OCI-M1 (cell line): ENCODE measurements at regions not wholly inside any gene's neighbourhood (a gene's known extent, or its start where the extent isn't known, plus 50 kb on each side); places are given as distances from the start of the nearest gene placed in this dataset.

Source experiments
- DNase-seq: peaks from one replicate; lab custom pipeline; 2025; lab: John Stamatoyannopoulos, UW

DNA sequence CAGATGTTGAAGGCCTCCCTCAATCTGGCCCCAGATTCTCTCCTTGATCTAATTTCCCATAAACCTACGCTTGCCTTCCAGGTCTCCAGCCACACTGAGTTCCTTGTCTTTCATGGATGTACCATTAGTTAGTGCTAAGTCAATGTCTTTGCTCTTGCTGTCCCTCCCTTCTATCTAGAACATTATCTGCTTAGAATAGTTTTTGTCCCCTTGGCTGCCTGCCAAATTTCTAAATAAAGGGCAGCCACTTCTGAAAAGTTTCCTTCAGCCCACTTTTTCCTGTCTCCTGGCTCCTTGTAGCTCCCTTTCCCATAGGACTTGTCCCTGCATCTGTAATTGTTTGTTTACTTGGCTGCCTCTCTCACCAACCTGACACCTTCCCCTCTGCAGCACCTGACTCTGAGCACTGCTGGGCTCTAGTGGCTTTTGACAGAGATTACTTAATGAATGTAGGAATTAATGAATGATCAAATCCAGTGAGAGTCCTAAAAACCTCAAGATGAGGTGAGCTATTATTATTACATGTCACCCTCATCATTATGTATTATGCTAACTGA, 58.3 kb downstream of the CXCL12 start:
- DNase-seq, result no peak

DNA sequence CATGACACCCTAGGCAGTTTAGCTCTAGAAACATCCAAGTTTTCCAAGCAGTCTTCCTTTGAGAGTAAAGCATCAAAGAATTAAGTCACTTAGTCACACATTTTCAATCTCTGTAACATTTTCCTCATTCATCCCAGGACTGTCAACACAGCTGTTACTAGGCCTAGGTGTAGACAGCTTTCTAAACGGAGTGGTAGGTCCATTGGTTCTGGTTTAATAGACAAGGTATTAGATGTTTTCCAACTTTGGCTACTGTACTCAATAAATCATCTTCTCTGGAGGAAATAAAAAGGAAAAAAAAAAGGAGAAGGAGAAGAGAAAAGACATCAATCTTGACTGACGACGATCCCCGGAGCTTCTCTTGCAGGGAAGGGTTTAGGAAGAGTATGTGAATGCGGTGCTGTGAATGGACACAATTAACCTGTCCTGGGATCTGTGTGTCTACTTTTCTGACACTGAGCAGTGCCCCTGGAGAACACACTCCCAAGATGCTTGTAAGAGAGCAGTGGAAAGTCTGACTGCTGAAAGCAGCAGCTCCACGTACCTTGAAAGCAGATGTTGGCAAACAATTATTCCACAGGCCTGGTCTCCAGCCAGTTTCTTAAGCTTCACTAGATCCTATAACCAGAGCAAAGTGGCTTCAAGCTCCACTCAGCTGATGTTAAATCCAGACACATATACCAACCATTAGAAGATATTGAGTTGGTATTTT, 59.1 kb downstream of the CXCL12 start:
- DNase-seq, result no peak

DNA sequence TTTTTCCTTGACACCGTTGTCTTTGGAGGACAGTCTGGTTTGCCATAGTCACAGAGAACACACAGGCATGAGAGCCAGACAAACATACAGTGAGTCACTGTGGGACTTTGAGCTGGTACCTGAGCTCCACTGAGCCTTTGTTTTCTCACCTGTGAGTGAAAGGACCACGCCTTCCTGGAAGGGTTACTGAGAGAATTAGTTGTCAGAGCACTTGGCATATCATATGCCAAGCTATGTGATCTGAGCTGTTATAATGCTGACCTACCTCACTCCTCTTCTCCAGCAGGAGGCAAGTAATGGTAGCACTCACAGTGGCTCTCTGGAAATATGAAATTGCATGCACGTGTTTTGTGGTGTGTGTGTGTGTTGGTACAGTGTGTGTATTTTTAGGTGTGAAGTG, 59.7 kb downstream of the CXCL12 start:
- no peak for DNase-seq

DNA sequence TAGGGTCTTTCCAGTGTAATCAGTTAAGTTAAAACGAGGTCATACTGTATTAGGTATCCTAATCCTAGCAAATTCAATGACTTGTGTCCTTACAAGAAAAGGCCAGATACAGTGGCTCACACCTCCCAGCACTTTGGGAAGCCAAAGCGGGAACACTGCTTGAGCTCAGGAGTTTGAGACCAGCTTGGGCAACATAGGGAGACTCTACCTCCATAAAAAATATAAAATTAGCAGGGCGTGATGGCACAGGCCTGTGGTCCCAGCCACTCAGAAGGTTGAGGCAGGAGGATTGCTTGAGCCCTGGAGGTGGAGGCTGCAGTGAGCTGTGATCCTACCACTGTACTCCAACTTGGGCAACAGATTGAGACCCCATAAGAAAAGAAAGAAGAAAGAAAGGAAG, 61.1 kb downstream of the CXCL12 start:
- no peak for DNase-seq

DNA sequence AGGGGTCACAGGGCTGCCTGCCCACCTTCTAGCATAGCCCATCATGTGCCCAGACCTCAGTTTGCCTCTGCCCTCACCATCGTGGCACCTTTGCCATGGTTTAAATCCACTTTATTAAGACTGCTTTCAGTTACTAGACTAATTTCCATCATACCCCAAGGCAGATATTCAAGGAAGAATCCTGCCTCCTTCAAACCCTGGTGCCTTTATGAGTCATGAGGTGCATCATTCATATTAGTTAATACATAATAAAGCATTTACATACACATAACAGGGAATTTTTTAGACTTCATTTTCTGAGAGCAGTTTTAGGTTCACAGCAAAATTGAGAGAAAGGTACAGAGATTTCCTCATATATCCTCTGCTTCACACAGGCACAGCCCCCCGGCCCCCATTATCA, 62.8 kb downstream of the CXCL12 start:
- no peak for DNase-seq

DNA sequence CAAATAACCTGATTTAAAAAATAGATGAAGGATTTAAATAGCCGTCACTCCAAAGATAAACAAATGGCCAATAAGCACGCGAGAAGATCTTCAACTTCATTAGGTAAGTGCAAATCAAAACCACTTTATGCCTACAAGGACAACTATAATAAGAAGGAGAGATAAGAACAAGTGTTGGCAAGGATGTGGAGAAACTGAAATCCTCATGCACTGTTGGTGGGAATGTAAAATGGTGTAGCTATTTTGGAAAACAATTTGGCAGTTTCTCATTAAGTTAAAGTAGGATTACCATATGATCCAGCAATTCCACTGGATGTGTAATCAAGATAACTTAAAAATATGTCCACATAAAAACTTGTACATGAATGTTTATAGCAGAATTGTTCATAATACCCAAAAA, 64.1 kb downstream of the CXCL12 start:
- DNase-seq, result no peak

DNA sequence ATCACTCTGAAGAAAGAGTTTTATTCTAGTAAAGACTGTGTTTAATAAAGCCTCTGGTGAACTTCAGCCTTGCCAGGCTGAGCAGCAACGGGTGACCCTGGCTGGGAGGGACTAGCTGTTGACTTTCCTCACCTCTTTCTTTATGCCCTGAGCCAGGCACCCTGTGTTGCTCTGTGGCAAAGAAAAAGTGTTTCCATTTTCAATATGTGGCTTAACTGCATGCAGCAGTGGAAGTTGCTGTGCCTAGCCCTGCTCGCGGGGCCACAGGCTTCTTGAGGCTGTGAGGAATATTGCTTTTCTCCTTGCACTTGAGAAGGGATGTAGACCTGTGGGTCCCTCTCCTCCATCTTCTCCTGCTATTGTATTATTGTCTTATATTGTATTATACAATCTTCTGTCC, 67.0 kb downstream of the CXCL12 start:
- no peak for DNase-seq

DNA sequence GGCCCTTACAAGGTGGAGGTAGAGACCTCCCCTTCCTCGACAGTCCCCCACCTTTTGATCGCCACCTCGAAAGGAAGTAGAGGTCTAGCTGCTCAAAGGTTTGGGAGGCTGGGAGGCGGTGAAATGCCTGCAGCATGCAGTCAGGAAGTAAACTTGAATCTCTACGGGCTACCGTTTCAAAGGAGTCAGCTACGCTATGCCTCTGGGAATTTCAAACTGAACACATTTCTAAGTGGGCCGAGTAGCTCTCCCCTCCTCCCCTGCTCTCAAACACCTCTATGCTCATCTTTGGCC, 68.0 kb downstream of the CXCL12 start:
- no peak for DNase-seq

DNA sequence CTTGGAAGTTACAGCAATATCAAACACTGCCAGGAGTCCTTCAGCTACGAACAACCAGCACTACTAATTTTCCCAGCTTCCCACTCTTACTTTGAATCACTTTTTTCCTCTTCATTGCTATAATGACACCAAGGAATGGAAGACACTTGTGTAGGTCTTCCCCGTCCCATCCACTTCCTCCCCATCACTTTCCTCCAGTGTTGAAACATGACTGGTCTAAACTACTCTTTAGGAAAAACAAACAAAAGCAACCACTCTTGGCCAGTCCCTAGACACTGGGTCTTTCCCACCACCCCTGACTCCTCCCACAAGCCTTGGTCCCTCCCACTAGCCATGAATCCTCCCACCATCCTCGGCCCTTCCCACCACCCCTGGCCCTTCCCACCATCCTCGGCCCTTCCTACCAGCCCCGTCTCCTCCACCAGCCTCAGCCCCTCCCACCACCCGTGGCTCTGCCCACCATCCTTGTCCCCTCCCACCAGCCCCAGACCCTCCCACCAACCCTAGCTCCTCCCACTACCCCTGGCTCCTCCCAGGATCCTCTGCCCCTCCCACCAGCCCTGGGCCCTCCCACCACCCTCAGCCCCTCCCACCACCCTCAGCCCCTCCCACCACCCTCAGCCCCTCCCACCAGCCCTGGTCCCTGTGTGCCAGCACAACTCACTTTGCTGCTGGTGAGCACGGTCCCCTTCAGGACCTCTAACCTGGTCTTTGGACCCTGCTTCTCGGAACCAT, 68.5 kb downstream of the CXCL12 start:
- no peak for DNase-seq

DNA sequence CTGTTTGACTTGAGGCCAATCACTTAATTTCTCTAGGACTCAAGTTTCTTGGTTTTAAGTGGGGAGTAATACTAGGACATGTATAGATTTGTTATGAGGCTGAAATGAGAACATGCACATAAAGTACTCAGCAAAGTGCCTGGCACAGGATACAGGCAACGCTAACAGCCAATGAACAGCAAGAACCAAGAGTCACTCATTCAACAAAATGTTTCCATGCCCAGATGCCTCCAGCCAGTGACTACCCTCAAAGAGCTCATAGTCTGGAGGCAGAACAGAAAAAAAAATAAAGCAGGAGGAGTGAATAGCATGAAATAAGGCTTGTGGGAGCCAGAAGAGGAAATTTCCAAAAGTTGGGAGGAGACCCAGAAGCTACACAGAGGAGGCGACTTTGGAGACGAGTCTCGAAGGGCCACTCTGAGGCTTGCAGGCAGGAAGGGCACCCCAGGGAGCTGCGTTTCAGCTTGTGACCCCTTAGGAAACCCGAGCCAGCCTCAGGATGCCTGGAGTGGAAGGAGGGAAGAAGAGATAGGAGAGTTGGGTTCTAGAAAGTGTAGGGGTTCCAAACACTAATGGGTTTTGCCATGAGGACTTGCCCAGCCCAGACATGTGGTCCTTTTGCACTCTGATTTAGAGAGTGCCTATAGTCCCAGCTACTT, 70.0 kb downstream of the CXCL12 start:
- no peak for DNase-seq

DNA sequence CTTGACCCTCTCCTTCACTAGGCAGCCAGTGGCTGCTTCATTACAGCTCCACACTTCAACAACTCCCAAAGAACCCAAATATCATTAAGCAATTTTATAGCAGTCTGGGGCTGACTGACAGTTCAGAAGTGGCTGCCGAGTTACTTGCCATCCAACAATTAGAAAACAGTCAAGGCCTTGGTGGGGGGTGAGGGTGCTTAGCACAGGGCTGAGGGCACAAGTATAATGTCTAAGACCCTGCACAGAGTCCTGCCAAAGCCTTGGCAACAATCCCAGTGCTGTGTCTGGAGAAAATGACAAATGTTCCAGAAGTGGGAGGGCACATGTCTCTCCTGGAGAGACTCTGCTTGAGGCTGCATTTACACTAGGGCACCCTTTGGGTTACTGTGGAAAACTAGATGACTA, 71.1 kb downstream of the CXCL12 start:
- no peak for DNase-seq

DNA sequence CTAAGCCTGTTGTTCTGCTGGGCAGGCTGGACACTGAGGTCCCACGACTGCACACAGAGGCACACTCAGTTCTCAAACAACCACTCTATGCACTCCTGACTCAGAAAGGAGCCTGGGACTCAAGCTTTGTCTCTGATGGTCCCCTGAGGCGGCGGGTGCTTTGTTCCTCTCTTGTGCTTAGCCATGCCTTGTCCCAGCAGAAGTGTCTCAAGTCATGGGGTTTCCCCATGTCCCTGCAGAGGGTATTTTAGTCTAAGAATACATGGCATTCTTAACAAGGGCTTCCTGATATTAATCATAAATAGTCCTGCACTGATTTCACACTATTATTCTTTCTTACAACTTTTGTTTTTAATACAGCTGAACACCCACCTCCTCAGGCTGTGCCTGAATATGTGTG, 72.5 kb downstream of the CXCL12 start:
- DNase-seq, result no peak

DNA sequence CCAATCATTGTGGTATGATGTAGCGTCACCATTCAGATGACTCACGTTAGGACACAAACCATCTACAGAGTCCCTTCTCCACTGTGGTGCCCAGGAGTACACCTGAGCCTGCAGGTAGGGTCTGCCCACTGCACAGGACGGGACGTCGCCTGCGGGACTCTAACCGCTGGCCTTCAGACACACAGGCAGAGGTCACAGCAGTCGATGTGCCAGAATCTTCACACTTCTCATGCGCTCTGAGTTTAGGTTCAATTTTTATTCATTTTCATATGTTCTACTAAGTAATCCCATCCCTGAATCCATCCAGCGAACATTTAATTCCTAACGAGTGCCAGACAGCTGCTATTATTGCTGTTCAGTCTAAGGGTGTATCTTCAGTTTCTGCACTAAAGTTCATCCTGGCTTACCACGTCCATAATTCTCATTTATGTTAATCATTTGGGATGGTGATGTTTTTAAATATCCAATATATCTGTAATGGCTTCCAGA, 73.3 kb downstream of the CXCL12 start:
- no peak for DNase-seq

DNA sequence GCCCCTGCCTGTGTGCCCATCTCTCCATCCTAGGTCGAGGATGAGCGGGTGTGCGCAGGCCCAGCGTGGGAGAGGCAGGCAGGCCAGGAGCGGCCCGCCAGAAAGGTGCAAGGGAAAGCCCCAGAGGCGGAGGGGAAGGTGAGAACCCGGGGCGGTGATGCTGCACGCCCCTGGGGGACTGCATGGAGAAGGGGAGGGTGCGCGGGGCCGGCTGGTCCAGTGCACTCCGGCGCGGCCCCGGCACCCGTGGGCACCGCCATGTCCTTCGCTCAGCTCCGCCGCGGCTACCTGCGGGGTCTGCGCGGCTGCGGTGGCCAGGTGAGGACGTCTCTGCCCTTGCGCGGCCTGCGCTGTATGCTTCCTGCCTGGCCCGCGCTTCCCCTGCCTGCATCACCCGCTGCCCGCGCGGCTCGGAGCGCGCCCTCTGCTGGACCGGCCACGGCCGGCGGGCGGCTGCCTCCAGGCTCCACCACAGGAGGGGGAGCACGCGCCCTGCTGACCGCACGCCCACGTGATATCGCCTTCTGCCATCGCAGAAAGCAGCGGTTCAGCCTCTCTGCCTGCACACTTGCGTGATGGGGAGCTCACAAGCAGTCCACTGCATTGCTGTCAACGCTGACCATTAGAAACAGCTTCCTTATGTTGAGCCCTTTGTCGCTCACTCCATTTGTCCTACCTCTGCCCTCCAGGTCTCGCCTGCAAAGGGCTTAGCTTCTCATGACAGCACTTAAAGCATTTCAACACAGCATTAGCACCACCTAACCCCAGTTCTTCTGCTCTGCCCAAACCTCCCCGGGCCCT, 73.9 kb downstream of the CXCL12 start:
- peak; percentile 64 for DNase-seq

DNA sequence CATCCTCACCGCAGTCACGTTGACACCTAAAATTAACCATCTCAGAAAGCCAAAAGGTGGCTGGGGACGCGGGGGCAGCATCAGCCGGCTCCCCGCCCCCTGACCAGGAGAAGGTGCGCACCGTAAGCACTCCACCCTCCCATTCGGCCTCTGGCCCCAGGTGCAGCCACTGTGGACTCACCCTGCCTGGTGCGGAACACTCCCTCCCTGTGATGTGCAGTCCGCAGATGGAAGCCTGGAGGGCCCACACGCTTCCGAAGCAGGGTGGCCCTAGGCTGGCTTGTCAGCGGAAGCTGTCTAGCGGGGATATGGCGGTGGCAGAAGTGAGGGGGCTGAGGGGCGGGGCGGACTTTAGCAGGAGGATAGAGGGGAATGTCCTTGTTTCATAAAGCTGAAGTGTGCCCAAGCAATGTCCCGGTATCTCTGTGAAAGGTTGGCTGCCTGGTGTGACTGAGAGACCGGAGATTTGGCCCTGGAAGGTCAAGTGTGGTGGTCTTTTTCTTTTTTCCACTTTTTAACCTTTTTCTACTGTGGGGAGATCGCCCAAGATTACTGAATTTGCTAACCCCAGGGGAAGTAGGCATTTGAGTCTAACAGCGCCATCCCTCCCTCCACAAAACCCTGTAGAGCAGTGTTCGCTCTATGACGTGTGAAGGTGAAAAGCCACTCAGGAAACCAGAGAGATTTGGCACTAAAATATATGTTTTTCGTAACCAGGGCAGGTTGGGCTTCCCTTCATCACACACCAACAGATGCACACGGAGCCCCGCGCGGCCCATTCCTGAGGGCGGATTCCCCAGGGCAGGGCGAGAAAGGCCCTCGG, 74.7 kb downstream of the CXCL12 start:
- DNase-seq, result no peak

DNA sequence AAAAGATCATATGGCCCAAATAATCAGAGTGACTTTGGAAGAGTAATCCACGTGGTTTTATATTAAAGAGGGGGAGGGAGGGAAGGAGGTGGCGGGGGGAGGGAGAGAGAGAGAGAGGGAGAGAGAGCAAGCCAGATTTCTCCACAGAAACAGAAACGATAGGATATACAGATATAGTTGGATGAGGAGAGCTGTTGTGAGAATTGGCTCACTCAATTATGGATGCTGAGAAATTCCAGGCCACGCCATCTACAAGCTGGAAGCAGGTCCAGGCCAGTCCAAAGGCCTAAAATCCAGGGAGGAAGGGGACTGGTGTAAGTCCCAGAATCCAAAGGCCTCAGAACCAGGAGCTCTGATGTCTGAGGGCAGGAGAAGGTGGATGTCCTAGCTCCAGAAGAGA, 75.5 kb downstream of the CXCL12 start:
- DNase-seq, result no peak

DNA sequence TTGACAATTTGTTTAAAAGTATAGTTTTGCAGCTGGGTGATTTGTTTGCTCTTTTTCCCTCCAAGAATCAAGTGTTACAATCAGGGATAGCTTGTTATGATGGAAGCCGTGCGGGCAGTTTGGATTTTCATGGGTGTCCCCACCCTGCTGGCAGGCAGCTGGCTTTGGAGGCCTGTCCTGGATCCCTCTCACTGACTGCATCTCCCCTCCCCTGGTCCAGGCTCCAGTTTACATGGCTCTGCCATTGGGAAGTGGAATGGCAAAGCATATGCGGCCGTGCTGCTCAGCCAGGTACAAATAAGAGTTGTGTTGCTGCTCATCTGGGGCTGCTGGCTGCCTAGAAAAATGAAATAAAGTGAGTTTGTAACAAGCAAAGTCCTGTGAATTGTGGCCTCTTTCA, 76.0 kb downstream of the CXCL12 start:
- no peak for DNase-seq

DNA sequence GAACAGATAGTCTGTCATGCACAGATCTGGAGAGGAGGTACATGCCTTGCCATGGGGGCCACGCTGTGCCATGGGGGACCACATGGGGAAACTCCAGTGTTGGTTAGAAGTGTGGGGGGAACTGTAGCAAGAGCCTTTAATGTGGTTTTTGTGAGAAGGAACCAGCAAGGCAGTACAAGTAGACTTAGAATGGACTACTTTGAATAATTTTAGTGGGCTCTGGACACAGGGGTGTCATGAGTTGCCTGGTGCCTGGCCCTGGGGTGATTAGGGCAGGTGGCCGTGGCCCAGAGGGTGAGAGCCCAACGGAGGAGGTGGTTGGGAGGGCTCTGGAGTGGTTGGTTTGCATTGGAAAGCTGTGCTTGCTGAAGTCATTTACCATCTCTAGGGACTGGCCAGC, 77.2 kb downstream of the CXCL12 start:
- no peak for DNase-seq

DNA sequence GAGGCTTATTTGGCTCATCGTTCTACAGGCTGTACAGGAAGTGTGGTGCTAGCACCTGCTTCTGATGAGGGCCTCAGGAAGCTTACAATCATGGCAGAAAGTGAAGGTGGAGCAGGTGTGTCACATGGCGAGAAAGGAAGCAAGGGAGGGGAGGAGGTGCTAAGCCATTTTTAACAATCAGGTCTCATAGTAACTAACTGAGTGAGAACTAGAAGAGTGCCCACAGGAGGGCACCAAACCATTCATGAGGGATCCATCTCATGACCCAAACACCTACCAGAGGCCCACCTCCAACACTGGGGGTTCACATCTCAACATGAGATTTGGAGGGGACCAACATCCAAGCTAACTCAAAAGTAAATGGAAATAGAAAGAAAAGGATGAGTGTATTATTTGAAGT, 78.1 kb downstream of the CXCL12 start:
- DNase-seq, result no peak

DNA sequence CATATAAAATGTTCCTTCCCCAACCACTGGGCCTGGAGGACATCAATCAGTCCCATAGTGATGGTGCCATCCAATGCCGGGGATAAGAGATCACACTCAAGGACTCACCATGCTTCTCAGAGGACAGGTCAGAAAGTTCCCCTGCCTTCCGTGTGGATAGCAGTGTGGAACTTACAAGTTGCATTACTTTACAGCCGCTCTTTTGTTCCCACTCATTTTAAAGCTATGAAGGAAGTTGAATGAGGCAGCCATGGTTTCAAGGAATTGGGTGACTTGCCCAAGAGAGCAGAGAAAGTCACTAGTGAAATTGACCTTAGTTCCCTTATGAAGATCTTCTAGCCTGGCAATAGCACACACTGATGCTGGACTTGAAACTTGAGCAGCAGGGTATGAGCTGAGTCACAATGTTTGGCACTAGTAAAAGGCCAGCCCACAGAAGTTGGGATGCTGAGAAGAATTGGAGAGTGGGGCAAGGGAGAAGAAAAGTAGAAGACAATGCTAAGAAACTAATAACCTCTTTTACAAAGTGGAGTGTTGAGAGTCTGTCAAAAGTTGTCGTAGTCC, 78.7 kb downstream of the CXCL12 start:
- no peak for DNase-seq

DNA sequence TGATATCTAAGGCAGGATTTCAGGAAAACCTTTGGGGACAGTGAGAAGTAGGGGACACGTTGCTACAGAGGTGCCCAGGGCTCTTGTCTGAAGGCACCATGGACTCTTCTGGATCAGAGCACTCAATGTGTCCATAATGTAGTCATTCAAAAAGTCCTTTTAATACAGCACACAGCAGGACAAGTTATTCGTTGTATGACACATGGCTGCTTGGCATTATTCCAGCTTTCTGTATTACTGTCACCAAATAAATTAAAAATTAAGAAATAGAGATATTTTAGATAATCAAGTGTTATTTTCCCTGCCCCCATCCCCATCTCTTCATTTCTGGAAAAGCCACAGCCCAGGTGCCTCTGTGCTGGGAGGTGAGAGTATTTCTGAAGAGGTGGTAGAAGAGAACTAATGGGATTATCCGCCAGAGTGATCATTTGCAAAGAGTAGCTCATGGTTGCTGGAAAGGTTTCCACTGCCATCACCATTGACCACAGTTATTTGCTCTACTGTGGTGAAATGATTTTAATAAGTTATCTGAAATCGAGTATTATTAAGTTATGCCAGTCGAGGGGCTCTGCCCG, 83.0 kb downstream of the CXCL12 start:
- no peak for DNase-seq
